GM18870 (cell line): ENCODE measurements at regions not wholly inside any gene's neighbourhood (a gene's known extent, or its start where the extent isn't known, plus 50 kb on each side); places are given as distances from the start of the nearest gene placed in this dataset.
A peak's percentile ranks its signal among the peaks of the same experiment; 100 is the strongest.

ENCODE experiments used
- ATAC-seq: cut with Tn5 transposase; IDR thresholded peaks from one replicate; pipeline ENCODE4 v1.9.1; 2021; ENCODE audit warnings: moderate library complexity; ENCODE audit not compliant: unreplicated experiment

DNA sequence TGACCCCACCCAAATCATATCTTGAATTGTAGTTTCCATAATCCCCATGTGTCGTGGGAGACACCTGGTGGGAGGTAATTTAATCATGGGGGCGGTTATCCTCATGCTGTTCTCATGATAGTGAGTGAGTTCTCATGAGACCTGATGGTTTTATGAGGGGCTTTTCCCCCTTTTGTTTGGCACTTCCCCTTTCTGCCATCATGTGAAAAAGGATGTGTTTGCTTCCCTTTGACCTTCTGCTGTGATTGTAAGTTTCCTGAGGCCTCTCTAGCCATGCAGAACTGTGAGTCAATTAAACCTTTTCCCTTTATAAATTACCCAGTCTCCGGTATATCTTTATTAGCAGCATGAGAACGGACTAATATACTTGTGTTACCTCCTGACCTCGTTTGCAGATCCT is 156.6 kb upstream of the MTNR1B start:
- ATAC-seq, result no peak

DNA sequence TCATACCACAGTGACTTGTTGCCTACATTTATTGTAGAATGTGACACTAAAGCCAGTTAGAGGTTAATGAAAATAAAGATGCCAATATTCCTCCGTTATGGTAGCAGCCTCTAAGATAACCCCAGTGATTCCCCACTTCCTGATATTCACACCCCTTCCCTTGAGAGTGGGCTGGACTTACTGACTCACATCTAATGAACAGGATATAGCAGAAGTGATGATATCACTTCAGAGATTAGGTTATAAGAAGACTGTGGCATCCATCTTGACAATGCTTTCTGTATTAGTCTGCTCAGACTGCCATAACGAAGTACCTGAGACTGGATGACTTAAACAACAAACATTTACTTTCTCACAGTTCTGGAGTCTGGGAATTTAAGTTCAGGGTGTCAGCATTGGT is 149.6 kb upstream of the MTNR1B start:
- ATAC-seq, result no peak

DNA sequence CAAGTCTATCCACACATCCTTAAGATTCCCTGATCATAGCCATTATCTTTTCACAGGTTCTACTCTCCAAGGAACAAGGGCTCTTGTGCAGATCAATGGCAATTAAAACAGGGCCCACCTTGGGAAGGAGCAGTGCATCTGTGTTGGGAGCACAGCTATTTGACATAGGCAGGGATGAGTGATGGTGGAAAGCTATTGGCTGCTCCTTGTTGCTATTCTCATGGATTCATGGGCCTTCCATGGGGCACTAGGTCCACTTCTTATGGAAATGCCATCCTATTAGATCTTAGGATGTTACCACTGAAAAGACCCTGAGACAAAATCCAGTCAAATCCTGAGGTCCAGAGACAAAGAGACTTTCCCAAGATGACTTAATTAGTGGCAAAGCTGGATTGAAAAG is 148.6 kb upstream of the MTNR1B start:
- ATAC-seq, result no peak

DNA sequence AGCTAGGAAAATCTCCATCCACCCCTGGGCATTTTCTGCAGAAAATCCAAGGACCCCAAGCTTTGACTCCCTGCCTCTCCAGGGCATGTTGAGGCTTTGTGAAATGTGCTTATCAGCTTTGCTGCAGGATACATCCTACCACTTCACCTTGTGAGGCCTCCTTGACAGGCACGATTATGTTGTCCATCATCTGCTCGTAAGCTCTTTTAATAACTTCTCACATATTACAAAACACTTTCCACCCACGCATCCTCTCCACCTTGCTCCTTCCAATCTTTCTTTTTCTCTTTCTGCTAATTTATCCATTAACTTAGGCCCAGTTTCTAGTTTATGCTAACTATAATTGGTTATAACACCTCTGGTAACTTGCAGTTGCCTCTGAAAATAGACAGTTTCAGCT is 147.0 kb upstream of the MTNR1B start:
- ATAC-seq, result no peak

DNA sequence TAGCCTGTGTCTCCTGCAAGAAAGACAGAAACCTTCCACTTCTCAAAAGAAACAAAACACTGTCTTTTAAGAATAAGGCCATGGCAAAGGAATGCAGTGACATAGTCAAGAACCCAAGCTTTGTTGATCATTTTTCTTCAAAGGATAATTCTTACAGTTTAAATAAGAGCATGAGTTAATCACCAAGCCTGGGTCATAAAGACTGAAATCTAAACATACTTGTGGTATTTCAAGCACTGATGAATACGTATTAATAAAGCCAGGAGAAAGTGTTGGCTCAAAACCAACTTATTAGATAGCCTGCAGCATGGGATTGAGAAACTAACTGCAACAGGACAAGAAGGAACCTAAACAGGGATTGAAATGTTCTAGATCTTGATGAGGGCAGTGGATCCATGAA is 143.3 kb upstream of the MTNR1B start:
- ATAC-seq, result no peak

DNA sequence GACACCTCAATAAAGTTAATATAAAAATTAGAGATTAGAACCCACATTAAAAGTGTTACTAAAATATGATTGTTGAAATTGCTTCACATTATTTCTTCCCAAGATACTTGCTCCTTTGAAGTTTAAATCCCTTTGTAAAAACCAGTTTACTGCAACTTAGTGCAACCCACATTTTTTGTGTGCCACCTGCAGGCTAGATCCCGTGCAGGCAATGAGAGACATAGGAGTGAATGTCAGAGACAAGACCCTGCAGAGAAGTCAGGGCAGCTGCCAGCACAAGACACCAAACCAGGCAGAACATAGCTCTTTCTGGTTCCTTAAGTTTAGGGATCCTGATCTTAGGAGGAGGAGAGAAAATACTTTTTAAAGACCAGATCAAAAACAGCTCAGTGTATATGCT is 142.8 kb upstream of the MTNR1B start:
- ATAC-seq, result no peak

DNA sequence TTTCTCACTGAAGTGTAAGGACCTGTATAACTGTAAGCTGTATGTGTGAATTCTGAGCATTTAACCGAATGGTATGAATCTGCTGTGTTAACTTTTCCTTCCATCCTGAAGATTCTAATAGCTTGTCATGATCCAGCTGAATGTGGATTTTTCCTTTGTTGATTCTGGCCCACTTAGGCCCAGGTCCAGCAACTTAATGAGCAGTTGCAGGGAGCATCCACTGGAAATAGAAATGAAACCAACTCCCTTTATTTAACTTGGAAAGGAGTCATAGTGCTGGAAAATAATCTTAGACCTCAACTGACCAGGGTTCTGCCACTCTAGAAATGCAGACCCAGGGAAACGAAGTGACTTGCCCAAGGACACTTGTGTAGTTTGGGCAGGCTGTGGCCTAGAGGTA is 142.3 kb upstream of the MTNR1B start:
- ATAC-seq, result no peak

DNA sequence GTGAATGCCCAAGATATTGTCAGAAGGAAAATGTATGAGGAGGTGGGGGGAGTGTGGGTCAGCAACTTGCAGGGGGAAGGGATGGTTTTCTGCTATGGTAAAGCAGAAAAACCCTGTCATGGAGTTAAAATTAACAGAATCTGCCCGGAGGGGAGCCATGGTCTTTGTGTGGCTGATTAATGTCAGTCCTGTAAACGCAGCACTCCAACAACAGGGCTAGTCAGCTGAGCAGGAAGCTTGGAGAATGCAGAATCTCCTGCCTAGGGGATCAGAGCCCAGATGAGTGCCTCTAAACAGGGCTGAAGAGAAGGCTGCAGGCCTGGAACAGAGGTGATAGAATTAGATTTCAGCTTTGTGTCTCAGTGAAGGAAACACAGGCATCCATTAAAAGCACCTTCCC is 140.9 kb upstream of the MTNR1B start:
- ATAC-seq, result no peak

DNA sequence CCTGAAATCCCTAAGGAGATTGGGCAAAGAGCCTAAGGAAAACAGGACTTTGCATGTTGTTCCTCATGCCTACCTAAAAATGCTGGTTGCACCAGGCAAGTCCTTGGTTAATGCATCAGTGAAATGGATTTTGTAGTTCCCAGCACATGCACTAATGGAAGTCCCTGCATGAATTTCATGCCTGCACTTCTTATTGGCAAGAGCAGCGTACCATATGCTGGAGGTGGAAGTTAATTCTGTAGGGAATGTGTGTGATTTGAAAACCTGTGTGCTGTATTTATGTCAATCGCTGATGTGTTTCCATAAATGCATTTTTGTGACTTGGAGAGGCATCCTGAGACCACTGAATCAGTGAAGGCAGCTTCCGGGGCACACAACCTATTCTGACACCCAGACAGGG is 140.3 kb upstream of the MTNR1B start:
- ATAC-seq, result no peak

DNA sequence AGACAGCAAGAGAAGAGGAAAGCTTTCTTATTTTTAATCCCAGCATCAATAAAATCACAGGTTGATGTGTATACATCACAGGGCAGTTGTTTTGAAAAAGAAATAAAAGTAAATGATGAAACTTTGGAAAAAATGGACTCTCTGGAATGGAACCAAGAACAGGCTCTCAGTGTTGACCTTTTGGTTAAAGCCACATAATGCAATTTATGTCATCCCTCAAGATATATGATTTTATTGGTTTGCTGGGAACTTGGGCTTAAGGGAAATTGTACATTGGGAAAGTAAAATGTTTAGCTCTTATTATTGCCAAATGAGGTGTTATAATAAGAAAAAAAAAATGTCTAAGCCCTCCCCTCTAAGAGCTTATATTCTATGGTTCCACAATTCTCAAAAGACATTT is 139.8 kb upstream of the MTNR1B start:
- ATAC-seq, result no peak

DNA sequence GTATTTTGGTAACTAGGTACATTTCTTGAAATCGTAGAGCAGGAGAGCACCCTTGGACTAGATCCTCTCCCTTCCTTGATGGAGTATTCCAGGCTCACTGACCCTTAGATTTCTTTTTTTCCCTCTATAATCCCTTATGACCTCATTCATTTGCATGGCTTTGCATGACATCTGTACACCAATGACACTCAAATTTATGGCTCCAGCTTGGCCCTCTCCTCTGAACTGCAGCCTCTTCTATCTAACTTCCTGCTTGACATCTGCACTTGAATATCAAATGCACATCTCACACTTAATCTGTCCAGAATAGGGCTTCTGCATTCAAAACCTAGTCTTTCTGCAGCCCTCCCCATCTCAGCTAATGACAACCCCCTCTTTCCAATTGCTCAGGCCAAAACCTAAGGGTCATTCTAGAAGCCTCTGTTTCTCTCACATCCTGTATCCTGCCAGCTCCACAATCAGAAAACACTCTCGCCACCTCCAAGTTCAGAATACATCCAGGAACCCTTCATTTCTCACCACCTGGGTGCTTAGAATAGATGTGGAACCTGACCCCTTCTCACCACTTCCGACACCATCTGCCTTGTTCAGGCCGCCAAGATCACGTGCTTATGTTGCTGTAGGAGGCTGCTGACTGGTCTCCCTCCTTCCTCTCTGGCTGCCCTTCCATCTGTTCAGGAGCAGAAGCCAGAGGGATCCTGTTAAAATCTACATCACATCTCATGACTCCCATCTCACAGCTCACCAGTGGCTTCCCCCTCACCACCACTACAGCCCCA is 138.9 kb upstream of the MTNR1B start:
- peak; percentile 90 for ATAC-seq

DNA sequence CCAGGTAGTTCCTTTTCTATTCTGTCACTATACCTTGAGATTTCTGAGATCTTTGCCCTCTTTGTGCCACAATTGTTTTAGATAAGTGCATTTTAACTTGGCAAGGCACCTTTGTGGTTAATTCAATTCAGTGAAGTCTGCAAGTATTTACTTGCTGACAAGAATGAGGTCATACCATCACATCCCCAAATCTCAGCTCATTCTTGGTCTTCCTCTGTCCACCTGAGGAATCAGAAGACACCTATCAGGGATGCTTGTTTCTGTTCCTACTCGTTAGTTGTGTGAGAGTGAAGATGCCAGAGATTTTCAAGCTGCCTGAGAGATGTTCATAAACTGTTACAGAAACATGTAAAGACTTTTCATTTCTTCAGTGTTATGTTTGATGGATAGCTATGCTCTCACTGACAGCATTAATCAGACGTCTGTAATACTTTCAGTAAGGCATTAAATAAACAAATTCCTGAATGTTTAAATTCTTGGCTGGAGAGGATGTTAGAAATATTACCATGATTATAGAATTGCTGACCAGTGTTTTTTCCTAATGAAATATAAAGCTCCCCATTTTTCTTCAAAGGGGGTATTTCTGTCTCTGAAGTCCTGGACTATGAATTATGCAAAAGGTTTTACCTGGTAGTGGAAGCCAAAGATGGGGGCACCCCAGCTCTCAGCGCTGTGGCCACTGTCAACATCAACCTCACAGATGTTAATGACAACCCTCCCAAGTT is 135.0 kb upstream of the MTNR1B start:
- ATAC-seq, result no peak

DNA sequence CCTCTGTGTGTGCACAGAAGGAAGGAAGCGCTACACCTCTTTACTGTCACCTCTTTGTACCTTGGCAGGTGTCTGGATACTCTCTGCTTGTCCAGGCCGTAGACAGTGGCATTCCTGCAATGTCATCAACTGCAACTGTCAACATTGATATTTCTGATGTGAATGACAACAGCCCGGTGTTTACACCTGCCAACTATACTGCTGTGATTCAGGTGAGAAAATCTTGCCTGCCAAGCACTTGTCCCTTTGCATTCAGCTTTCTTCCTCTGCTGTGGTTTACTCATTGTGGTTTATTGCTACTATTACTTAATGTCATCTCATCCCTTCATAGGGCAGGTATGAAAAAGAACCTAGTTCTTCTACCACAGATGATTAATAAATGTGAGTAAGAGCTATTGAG is 131.9 kb upstream of the MTNR1B start:
- ATAC-seq, result no peak

DNA sequence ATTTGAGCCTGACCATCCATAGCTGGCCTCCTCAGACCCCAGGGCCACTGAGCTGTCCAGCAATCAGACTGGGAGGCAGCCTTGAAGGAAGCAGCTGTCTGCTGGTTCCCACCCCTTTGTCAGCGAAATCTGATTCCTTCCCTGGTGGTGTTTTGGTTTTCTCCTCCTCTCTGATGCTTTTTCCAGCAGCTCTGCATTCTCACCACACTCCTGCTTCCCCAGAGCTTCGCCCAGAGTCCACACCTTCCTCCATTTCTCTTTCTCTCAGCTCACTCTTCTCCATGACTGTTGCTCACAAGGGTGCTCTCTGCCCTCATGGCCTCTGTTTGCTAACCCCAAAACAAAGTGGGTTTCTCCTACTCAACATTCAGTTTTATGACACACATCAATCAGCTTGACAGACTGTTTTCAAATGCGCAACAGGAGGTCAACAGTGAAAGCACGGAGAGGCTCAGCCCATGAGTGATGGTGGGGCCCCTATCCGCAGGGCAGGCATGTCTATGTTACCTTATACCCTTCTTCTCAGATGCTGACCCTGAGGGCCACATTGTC is 130.6 kb upstream of the MTNR1B start:
- no peak for ATAC-seq

DNA sequence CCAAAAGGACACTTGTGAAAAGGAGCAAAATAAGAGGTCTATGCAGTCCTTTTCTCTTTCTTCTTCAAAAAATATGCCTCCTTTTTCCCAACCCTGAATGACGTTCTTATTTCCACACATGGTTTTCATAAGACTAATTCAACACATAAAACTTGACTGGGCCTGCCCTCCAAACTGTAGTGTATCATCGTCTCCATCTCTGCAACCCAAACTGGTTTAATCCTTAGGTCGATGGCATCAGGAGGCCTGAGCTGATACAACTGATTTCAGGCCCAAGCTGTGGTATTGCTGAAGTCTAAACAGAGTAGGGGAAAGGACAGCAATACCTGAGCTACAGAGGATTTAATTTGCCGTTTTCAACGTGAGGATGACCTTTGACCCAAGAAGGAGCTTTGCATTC is 130.0 kb upstream of the MTNR1B start:
- no peak for ATAC-seq

DNA sequence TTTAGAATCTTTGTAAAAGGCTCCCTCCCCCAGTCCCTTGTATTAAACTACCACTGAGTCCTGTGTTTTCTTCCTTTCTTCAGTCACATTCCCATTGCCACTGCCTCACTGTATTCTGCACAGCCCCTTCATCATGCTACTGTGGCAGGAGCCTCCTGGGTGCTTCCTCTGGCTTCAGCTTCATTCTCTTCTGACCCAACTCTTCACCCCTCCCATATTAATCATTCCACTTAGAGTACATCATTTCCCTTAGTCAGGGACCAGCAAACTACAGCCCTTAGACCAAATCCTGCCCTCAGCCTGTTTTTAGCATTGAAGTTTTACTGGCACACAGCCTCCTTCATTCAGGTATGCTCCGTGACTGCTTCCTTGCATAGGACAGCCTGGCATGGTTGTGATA is 127.7 kb upstream of the MTNR1B start:
- ATAC-seq, result no peak

DNA sequence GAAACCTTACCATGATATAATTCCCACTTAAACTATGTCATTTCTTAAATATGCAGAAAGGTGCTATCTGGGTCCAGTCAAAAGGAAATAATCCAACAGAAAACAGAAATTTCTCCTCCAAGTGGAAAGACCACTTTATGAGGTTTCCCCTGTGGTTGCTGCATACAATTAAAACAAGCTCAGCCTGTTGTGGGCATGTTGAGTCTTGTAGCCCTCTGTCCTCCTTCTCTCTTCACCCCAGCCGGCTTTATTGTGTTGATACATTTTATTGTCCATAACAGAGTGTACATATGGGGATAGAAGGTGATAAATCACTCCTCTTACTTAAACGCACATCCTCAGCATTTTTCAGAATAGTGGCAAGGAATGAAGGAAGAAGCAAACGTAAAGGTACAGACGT is 126.0 kb upstream of the MTNR1B start:
- ATAC-seq, result no peak

DNA sequence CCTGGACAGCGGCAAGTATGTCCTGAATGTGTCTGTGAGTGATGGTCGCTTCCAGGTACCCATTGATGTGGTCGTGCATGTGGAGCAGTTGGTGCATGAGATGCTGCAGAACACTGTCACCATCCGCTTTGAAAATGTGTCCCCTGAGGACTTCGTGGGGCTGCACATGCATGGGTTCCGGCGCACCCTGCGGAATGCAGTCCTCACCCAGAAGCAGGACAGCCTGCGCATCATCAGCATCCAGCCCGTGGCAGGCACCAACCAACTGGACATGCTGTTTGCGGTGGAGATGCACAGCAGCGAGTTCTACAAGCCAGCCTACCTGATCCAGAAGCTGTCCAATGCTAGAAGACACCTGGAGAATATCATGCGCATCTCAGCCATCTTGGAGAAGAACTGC is 125.3 kb upstream of the MTNR1B start:
- ATAC-seq, result no peak

DNA sequence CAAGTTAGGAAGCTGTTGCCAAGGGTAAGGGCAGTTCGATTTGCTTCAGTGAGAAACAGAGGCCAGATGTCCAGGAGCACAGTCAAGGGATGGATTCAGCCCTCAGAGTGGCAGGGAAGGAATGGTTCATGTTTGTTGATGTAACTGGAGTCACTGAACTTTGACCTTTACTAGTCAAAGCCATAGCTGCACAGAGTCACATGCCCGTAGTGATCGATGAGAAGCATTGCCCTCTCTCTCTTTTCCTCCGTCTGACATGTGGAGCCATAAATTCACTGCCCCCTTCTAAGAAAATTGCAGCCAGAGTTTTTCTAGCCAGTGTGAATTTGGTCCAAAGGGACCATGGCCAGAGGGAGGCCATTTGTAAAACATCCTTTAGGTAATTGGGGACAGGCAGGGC is 124.1 kb upstream of the MTNR1B start:
- ATAC-seq, result no peak

DNA sequence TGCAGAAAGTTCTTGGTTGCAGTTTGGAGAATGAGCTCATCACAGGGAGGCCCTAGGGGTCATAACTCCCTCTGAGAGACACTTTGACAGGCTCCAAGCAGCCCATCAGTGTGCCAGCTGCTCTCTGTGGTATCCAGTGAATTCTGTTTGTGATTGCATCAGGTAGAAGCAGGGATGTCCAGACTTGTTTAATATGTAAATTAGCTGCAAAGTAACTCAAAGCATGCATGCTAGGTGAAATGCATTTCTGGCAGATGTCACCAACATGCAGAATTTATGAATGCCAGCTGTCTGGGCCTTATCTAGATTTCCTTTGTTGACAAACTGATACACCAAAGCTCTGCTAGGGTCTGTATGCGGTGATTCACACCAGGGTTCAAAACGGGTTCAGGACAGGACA is 123.6 kb upstream of the MTNR1B start:
- ATAC-seq, result no peak

DNA sequence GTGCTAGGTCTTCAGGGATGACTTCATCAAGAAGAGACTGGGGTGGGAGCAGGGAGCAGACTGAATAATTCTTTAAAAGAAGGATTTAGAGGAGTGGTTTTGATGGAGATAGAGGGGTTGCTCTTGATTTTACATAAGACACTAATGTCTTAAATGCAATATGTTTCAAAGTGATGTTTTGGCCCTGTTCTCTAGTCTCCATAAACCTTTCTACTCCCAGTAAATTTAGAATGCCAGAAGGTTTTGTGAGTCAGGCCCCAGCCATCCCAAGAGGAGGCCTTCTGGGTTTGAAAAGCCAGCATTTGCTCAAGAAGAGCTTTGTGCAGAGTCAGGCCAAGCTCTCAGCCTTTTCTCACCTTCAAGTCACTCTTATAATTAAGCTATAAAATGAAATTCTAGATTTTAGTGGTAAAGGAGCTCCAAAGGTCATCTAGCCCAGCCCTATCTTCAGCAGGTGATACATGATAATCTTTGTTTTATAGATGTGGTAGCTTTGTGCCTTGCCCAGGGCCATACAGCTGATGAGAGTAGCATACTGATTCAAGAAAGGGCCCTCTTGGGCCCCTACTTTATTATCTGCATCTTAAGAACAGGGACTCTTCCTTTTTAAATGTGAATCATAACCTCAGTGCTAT is 122.8 kb upstream of the MTNR1B start:
- ATAC-seq, result no peak

DNA sequence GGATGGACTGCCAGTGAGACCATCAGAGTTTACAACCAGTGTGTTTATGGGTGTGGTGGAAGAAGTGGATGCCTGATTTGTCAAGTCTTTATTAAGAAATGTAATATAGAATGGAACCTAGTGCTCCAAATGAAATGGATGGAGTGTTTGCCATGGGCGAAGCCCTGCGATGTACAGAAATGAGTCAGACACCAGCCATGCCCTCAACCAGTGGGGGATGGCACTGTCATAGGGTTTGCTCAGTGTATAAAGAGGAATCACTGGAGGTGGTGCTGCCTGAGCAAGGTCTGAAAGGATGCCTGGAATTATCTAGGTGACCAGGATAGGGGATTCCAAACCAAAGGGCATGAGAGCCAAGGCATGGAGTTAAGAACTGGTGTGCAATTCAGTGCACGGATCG is 120.9 kb upstream of the MTNR1B start:
- ATAC-seq, result no peak
